VCaP (cell line): ENCODE measurements at regions not wholly inside any gene's neighbourhood (a gene's known extent, or its start where the extent isn't known, plus 50 kb on each side); places are given as distances from the start of the nearest gene placed in this dataset.
"Not testable (repeated sequence)": the region's sequence is repeated elsewhere in the genome, so short reads cannot be mapped to it uniquely, and the experiment has no call there.

ENCODE experiments used
- H3K27ac ChIP-seq: fragments of 450-650 bp; 2 replicates; pipeline ENCODE4 v1.5.1; 2017
- TF ChIP-seq, protein P1 (sequence below): fragments of 450-650 bp; conservative IDR thresholded peaks from 2 replicates; pipeline ENCODE4 v1.5.1; 2017; ENCODE audit warnings: mild to moderate bottlenecking, moderate library complexity

- H3K27ac ChIP-seq, result no peak overlapping the region
- TF ChIP-seq, protein P1, sequence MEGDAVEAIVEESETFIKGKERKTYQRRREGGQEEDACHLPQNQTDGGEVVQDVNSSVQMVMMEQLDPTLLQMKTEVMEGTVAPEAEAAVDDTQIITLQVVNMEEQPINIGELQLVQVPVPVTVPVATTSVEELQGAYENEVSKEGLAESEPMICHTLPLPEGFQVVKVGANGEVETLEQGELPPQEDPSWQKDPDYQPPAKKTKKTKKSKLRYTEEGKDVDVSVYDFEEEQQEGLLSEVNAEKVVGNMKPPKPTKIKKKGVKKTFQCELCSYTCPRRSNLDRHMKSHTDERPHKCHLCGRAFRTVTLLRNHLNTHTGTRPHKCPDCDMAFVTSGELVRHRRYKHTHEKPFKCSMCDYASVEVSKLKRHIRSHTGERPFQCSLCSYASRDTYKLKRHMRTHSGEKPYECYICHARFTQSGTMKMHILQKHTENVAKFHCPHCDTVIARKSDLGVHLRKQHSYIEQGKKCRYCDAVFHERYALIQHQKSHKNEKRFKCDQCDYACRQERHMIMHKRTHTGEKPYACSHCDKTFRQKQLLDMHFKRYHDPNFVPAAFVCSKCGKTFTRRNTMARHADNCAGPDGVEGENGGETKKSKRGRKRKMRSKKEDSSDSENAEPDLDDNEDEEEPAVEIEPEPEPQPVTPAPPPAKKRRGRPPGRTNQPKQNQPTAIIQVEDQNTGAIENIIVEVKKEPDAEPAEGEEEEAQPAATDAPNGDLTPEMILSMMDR, result no peak
Measured at GRCh38 chr5:40198736-40199135, 481.0 kb upstream of the PTGER4 start.

GRCh38 chr5:40195574-40195973 is 484.1 kb upstream of the PTGER4 start:
- not testable (repeated sequence) for H3K27ac ChIP-seq

DNA sequence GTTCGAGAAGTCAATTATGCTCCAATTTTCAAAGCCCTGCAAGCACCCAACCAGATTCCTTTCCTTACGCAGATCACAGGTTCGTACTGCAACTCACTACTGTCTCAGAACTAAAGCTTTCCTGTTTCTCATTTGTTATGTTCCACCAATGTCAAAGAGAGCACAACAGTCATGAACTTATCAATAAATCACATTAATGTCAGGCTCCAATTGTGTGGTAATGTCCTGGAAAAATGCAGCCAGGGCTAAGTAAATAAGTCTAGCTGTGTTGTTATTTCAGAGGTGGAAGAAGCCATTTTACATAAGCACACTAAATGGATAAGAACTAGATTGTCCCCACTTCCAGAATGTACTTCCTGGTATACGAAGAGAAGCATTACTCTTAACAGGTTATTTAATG is 488.6 kb upstream of the PTGER4 start:
- TF ChIP-seq, protein P1, result no peak
- H3K27ac ChIP-seq, result no peak overlapping the region

GRCh38 chr5:40172721-40173120 is 507.0 kb upstream of the PTGER4 start:
- peak overlapping the region; percentile 9 for H3K27ac ChIP-seq

GRCh38 chr5:40171971-40172370 is 507.7 kb upstream of the PTGER4 start:
- TF ChIP-seq, protein P1, result no peak
- H3K27ac ChIP-seq, result no peak overlapping the region

More at GRCh38 chr5:40172721-40173120, 507.0 kb upstream of the PTGER4 start:
- TF ChIP-seq, protein P1, result no peak

DNA sequence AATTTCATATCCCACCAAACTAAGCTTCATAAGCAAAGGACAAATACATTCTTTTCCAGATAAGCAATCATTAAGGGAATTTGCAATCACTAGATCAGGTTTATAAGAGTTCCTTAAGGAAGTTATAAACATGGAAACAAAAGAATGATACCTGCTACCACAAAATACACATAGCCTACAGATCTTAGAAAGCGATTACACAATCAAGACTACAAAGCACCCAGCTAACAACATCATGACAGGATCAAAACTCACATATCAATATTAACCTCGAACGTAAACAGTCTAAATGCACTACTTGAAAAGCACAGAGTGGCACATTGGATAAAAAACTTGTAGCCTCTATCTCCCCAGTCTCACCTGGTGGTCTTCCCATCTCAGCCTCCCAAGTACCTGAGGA is 512.4 kb upstream of the PTGER4 start:
- H3K27ac ChIP-seq, result no peak overlapping the region
- TF ChIP-seq, protein P1, result no peak

GRCh38 chr5:40166802-40167201 is 512.9 kb upstream of the PTGER4 start:
- H3K27ac ChIP-seq, result no peak overlapping the region
- TF ChIP-seq, protein P1, result no peak

DNA sequence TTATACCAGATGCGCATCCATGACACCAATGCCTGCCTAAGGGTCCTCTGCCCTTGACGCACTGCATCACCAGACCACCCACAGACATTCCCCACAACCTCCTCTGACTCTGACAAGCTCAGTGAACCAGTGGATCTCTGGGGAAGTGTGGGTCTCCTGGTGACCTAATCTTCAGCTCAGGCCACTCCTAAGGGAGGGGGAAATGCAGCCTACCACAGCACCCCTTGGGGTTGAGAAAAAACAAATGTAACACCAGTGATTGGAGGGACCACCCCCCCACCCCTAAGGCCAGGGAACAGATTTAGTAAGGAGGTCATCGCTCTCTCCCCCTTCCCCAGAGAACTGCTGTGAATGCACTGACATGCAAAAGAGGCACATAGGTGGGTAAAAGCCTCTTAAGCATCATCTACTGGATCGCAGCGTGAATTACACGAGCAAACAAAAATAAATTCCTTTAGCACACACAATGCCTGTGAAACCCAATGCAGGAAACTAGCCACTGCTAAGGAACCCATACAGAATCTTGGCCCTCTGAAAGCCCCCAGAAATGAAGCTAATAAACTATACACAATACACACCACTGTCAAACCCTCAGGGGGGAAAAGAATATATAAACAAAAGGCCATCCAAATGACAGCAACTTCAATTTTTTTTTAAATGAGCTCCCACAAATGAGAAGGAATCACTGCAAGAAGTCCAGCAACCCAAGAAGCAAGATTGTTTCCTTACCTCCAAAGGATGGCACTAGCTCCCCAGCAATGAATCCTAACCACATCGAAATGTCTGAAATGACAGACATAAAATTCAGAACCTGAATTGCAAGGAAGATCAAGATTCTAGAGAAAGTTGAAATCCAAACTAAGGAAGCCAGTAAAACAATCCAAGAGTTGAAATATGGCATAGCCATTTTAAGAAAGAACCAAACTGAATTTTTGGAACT is 513.7 kb upstream of the PTGER4 start:
- no peak overlapping the region for H3K27ac ChIP-seq
- TF ChIP-seq, protein P1, result peak; percentile 44
